LNCAP (cell line): ENCODE measurements at regions not wholly inside any gene's neighbourhood (a gene's known extent, or its start where the extent isn't known, plus 50 kb on each side); places are given as distances from the start of the nearest gene placed in this dataset.

Source experiments
- TF ChIP-seq, protein P1 (sequence below): fragments of 450-650 bp; IDR thresholded peaks from 2 replicates; pipeline ENCODE4 v1.5.1; 2017; ENCODE audit warnings: mild to moderate bottlenecking

DNA sequence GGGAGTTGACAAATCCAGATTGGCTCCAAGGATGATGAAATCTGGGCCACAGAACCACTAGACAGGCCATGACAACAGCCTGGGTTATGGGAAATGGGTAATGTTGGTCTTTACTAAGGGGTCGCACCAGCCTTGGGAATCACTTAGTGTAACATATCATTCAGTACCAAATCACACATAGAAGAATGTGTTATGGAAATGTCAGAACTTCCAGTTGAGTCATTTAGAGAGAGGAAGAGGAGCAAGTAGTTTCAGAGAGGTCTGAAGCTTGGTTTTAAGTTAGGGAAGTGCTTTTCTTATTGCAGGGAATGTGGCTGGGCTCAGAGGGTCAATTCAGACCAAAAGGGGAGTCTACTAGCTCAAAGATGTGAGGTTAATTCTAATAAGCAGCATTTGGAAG lies 241.6 kb upstream of the ZPLD1 start:
- TF ChIP-seq, protein P1, sequence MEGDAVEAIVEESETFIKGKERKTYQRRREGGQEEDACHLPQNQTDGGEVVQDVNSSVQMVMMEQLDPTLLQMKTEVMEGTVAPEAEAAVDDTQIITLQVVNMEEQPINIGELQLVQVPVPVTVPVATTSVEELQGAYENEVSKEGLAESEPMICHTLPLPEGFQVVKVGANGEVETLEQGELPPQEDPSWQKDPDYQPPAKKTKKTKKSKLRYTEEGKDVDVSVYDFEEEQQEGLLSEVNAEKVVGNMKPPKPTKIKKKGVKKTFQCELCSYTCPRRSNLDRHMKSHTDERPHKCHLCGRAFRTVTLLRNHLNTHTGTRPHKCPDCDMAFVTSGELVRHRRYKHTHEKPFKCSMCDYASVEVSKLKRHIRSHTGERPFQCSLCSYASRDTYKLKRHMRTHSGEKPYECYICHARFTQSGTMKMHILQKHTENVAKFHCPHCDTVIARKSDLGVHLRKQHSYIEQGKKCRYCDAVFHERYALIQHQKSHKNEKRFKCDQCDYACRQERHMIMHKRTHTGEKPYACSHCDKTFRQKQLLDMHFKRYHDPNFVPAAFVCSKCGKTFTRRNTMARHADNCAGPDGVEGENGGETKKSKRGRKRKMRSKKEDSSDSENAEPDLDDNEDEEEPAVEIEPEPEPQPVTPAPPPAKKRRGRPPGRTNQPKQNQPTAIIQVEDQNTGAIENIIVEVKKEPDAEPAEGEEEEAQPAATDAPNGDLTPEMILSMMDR, result no peak

DNA sequence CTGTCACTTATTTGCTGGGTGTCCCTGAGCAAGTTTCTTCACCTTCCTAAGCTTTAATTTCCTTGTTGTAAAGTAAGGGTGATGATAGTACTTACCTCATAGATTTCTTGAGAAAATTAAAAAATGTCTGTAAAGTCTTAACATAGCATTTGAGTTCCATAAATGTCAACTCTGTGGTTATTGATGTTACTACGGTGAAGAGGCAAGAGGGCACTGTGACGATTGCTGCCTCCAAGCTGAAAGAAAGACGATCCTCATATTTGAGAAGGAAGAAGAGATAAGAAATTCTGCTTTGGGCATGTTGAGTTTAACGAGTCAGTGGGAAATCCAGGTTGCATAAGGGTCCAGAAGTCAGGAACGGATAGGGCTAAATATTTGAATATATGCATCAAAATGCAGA lies 240.8 kb upstream of the ZPLD1 start:
- TF ChIP-seq, protein P1, result no peak

DNA sequence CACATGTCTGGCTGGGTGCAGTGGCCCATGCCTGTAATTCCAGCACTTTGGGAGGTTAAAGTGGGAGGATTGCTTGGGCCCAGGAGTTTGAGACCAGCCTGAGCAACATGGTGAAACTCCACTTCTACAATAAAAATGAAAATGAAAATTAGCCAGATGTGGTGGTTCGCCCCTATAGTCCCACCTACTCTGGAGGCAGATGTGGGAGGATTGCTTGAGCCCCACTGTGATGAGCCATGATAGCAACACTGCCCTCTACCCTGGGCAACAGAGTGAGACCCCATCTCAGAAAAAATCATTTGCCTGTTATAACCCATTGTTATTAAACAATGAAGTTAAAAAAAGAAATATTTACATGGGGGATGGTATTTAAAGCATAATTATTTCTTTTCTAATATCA lies 240.1 kb upstream of the ZPLD1 start:
- TF ChIP-seq, protein P1, result no peak

DNA sequence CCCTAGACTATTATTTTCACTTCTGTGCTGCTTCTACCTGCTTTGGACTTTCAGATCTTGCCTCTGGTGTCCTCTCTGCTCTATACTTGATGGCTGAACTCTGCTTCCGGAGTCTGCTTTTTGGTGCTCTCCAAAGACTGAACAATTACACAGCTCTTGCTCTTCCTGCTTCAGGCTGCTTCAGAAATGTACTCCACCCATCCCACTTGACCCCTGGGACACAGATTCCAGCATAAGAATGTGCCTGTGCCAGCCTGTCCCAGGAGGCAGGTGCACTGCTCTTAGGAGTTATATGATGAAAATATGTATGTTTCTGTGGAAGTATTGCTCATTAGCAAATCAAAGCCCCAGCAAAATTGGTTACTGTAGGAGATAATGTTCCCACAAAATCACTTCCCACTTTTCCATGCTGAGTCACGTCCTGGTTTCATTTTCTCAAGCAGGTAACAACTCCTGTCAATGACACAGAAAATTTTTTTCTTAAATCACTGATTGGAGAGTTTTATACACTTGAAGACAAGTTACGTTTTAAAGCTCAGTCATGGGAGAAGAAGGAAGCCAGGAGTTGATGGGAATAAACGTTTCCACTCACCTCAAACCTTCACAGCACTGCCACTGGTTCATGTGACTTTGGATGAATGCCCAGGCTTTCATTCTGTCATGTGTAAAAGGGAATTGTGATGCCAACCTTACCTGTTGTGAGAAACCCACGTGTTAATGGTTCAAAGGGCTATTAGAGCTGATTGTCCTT lies 239.4 kb upstream of the ZPLD1 start:
- TF ChIP-seq, protein P1, result no peak

DNA sequence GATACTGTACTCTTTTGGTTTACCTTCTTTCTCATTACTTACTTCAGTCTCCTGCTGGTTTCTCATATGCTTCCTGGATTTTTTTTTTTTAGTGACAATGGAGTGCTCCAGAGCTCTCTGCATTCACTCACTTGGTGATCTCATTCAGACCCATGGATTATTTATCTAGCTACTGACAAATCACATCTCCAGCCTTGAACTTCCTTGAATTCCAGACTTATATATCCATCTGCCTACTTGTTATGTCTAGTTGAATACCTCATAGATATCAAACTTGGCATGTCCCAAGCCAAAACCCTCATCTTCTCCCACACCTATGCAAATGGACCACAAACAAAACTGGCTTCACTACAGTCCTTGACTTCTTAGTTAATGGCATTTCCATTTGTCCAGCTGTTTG lies 234.7 kb upstream of the ZPLD1 start:
- TF ChIP-seq, protein P1, result no peak

DNA sequence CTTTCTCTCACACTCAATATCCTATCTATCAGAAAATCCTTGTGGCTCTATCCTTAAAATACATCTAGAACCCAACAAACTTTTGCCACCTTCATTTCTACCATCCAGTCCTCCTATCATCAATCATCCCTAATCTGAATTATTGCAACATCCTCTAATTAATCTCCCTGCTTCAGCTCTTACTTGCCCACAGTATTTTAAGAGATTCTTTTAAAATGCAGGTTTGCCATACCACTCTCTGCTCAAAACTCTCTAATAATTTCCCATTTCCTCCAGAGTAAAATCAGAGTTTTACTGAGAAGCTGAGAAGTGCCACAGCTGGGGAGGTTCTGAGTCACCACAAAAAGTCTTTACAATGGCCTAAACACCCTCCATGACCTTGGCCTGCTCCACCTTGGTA lies 234.3 kb upstream of the ZPLD1 start:
- TF ChIP-seq, protein P1, result no peak

DNA sequence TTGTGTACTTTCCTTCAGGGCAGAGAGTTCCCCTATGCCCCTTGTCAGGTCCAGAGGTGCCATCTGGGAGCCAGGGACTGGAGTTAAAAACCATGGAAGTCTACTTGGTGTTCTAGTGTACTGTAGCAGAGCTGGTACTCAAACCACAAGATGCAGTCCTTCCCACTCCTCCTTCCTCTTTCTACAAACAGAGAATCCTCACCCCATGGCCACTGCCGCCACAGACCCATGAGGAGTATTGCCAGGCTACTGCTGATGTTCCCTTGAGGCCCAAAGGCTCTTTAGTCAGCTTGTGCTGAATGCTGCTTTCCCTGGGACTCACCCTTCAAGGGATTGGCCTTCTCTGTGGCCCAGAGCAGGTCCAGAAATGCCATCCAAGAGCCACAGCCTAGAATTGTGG lies 229.2 kb upstream of the ZPLD1 start:
- TF ChIP-seq, protein P1, result no peak
